Islet of Langerhans (tissue), 1 donor: ENCODE measurements at regions not wholly inside any gene's neighbourhood (a gene's known extent, or its start where the extent isn't known, plus 50 kb on each side); places are given as distances from the start of the nearest gene placed in this dataset.
"Not testable (repeated sequence)": the region's sequence is repeated elsewhere in the genome, so short reads cannot be mapped to it uniquely, and the experiment has no call there.

Experiments
- FAIRE-seq: peaks from one replicate; lab custom pipeline; 2011; peaks lifted over from hg19 to GRCh38; lab: Jason Lieb, UNC

DNA sequence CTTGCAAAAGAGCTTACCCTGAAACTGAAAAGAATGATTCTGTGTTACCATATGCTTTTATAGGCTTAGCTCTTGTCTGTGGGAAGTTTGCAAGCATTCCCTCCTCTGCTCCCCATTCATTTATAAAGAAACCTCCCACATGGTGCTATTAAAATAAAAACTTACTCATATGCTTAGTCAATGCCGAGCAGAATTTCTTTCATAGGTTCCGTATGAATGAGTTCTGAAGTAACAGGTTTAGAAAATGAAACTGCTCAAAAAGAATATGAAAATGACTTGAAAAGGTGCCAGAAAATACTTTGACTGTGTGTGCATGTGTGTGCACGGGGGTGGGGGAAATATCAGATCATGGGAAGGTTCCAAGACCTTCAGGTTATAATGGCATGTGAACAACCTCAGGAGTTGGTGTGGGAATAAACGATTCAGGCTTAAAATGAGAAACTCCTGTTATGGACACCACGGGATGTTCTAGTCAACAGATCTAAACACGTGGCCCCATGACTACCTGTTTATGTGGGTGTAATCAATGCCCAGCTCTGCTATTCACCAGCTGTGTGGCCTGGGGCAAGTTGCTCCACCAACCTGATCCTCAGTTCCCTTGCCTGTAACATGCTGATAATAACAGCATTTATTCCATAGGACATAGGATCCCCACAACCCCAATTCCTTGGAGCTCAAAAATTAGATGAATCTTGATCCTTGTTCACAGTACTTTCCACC lies 293.7 kb upstream of the PLGLB1 start:
- FAIRE-seq, result not testable (repeated sequence)

DNA sequence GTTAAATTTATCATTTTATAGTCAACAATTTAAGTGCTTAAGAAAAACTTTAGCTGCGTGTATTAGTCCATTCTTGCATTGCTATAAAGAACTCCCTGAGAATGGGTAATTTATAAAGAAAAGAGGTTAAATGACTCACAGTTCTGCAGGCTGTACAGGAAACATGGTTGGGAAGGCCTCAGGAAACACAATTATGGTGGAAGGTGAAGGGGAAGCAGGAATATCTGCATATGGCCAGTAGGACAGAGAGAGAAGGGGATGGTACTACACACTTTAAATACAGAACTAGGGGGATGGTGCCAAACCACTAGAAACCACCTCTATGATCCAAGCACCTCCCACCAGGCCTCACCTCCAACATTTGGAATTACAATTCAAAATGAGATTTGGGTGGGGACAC lies 295.5 kb upstream of the PLGLB1 start:
- not testable (repeated sequence) for FAIRE-seq

- FAIRE-seq, result not testable (repeated sequence)
Observed at GRCh38 chr2:87318814-87319491, 297.3 kb upstream of the PLGLB1 start.

DNA sequence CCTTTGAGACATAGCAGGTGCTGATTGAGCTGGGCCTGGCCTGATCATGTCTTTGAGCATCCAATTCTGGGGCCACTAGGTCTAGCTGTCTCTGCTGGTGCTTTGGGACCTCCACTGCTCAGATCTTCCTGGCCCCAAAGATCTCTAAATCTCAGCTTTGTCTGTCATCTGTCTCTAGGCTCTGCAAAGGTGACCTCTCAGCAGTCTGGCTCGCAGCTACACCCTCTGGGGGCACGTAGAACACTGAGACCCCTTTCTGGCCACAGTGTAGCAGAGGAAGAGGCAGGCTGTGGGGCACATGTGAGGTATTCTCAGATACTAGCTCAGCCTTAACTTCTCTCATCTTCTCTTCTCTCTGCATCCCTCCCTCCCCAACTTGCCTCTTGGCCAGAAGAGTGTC lies 298.1 kb upstream of the PLGLB1 start:
- not testable (repeated sequence) for FAIRE-seq

DNA sequence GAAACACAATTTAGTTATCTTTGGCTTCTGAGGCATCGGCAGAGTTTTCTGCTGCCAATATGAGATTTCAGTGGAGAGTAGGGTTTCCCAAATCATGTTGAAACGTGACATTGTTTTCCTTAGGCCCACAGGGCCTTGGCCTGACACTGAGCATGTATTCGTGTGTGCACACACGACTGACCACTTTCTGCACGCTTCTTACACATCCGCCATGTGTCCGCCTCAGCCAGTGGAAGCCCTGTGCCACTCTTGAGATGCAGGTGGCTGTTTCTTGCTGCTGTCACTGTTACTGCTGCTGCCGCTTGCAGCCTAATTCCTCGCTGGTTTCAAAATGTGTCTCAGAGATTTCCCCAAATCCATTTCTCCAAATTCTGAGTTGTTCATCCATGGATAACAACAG lies 299.6 kb upstream of the PLGLB1 start:
- FAIRE-seq, result not testable (repeated sequence)

GRCh38 chr2:87324335-87325041 lies 302.8 kb upstream of the PLGLB1 start:
- FAIRE-seq, result not testable (repeated sequence)

DNA sequence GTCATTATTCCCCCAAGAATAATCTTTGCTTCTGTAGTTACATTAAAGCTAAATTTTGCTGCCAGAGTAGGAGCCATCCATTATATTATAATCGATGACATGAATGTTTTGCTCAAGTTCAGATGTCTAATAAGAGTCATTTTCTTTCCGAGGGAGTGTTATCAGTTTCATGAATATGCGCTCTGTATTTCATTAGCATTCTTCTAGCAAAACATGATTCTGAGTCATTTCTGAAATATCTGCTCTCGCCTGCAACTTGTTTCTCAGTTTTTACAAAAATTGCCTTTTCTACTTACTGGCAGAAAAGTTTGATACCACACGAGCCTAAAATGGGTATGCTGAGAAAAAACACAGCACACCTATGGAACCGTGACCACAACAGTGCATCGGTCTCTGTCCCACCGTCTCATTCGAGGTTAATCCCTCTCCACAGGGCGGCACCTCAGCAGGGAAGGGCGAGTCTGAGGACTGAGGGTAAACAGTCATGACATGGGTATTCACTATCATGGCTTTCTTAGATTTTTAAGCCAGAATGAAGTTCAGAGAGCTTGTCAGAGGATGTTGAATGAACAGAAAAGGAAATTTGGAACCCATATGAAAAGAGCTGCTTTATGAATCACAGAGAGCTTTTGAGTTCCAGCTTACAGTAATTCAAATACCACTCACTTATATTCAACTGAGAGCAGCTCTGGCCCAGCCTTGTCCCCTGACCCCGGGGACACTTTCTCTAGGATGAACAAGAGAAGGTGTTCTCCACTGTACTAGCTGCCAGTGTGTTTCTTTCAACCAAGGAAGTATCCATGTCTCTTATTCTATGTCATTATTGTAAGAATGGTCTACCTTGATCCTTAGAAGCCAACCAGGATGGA lies 303.6 kb upstream of the PLGLB1 start:
- FAIRE-seq, result not testable (repeated sequence)

DNA sequence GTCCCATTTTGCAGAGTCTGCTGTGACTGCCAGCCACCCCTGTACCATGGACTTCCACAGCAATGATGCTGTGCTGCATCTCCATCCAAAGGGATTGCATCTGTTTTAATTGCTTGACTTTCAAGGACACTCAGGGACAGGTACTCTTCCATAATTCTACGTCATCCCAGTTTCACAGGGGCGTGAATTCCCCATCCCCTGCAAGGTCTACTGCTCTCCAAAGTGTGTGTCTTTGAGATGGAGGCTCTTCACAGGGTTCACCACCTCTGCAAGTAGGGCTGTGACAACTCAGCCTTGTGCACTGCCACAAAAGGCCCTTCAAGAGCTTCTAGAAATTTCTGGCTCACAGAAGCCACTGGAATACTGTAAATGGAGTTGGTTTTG lies 304.3 kb upstream of the PLGLB1 start:
- not testable (repeated sequence) for FAIRE-seq

- not testable (repeated sequence) for FAIRE-seq
Observed at GRCh38 chr2:87326754-87327153, 305.1 kb upstream of the PLGLB1 start.

DNA sequence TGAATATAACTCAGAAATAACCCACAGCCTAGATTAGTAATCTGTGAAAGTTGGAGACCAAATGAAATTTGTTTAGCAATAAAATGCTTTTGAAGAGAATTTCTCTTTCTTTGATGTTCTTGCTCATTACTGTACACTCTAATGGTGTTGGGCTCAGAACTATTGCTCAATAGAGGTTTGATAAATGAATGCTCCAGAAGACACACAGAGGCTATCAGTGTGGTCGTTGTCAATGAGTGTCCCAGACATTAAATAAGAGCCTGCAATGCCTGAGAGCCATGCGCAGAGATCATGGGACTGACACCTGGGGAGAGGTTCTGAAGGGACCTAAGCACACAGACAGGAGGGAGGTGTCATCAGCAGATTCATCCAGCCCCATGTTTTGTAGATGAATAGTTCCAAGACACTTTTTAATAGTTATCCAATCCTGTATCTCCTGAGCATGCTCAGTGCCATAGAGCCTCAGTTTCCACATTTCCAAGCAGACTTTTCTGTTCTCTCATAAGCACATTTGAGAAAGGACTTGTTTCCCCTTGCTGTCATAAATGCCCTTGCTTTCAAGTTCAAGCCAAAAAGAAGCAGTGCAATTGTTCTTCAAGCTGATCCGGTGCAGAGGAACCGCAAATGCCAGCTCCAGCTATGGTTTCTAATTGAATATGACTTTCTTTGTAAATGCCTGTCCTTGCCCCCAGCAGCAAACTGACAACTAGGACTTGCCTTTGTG lies 306.2 kb upstream of the PLGLB1 start:
- FAIRE-seq, result not testable (repeated sequence)

DNA sequence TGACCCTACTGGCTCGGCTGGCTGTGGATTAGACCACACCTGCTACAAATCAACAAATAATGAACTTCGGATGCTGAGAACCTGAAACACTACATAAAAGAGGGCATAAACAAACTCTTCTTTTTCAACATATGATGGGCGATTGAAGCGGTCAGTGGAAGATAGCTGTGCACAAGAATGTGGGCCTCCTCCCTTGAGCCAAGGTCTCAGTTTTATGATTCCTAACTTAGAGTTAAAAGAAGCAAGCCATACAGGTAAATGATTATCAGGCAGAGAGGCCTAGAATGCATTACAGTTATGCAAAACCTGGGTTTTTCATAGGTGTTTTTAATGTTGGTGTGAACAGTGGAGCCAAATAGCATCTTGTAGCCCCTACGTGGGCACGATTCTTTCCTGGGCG lies 307.9 kb upstream of the PLGLB1 start:
- not testable (repeated sequence) for FAIRE-seq

DNA sequence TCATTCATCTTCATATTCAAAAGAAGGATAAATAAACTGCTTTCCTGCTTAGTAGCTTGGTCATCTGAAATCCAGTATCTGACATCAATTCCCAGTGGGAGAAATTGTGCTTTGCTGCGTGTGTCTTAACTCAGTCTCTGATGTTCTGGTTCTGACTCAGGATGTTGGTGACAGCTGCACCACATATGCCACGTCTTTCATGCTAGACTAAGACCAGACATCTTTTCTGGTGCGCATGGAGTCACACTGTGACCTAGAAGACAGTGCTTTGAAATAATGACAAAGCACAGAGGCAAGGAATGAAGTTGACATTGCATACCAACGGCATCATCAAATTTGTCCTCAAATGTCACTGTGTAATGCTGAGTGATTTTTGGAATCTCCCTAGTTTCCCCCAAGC lies 308.8 kb upstream of the PLGLB1 start:
- not testable (repeated sequence) for FAIRE-seq

DNA sequence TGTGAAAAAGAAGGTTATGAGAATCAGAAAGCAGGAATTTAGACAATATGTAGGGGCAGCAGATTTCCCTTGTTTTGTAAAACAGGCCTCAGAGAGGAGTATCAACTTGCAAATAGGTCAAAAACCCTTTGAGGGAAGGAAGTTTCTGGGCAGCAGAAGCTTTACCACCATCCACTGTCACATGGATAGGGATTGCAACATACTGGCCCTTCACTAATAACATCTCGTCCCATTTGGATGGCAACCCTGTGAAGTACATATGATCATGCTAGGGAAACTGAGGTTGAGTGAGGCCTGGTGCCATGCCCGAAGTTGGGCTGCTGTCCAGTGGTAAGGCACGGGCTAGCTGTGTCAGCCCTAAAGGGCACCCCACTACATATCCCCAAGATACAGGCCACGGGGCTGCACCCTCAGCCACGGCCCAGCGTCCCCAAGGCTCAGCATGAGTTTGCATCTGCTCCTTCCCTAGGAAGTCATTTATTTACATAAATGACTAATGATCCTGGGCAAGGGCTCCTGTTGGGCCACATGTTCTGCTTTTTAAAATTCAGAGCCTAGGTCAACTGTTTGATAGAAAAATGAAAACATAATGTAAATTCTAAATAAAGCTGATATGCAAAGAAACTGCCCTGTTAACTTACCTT lies 310.4 kb upstream of the PLGLB1 start:
- not testable (repeated sequence) for FAIRE-seq

DNA sequence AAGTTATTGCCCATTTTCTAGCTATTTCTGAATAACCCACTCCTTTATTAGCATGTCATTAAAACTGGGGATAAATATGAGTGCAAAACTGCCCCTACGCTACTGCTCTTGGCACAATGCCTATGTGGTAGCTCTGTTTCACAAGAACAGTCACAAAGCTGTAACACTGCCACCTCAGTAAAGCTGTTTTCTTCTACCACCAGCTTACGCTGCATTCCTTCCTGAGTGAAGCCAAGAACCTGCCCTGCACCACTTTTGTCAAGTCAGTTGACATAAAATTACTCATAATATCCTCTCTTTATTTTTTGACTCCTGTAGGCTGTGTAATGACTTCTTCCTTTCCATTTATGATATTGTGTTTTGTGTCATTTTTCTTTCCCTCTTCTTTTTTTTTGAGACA lies 313.2 kb upstream of the PLGLB1 start:
- FAIRE-seq, result not testable (repeated sequence)

DNA sequence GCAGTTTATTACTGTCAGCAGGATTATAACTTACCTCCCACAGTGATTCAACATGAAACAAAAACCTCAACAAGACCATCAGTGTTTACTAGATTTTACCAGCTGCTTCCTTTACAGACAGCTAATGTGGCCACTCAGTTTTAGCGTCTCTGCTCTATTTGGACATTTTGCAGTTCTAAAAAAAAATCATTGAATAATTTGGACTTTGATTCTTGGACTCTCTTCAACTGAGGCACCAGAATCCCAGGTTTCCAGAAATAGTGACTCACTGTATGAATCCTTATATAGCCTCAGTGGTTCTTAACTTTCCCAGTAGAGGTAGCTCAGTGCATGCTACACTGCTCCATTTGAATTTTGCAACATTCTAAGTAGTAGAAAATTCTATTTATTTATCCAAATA lies 317.4 kb upstream of the PLGLB1 start:
- not testable (repeated sequence) for FAIRE-seq

GRCh38 chr2:87341601-87342014 lies 320.0 kb upstream of the PLGLB1 start:
- not testable (repeated sequence) for FAIRE-seq

- FAIRE-seq, result not testable (repeated sequence)
Observed at GRCh38 chr2:87342175-87342574, 320.5 kb upstream of the PLGLB1 start.

DNA sequence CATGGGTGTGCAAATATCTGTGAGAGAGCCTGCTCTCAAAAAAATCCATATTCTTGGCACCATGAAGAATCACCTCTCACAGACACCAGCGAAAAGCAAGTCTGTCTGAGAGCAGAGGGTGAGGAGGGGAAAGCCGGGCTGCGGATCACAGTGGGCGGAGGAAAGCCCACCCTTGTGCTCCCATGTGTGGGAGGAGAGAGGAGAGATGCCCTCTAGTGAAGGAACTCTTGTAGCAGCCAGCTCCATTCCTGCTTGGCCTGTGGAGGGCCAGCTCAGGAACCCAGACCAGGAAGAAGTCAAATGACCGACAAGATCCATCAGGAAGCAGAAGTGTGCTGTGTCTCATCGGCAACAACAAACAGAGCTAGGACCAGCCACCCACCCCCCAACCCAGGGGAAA lies 321.7 kb upstream of the PLGLB1 start:
- not testable (repeated sequence) for FAIRE-seq

GRCh38 chr2:87345283-87345682 lies 323.6 kb upstream of the PLGLB1 start:
- not testable (repeated sequence) for FAIRE-seq

GRCh38 chr2:87348556-87348955 lies 326.9 kb upstream of the PLGLB1 start:
- not testable (repeated sequence) for FAIRE-seq

GRCh38 chr2:87349006-87349405 lies 327.4 kb upstream of the PLGLB1 start:
- not testable (repeated sequence) for FAIRE-seq
